Muscle of leg (tissue), 3 donors: ENCODE measurements at regions not wholly inside any gene's neighbourhood (a gene's known extent, or its start where the extent isn't known, plus 50 kb on each side); places are given as distances from the start of the nearest gene placed in this dataset.
A peak's percentile ranks its signal among the peaks of the same experiment; 100 is the strongest.

ENCODE experiments used
- DNase-seq: peaks from one replicate; pipeline ENCODE4 v3.0.0; 2013
- H3K27ac ChIP-seq: one replicate; pipeline ENCODE4 v1.5.1; 2013; ENCODE audit warnings: mild to moderate bottlenecking, low read length, control low read depth
- H3K27me3 ChIP-seq: one replicate; pipeline ENCODE4 v1.6.1; 2013; ENCODE audit warnings: low read length; ENCODE audit not compliant: control insufficient read depth, insufficient read depth
- H3K36me3 ChIP-seq: one replicate; pipeline ENCODE4 v1.6.1; 2013; ENCODE audit warnings: low read length; ENCODE audit not compliant: control insufficient read depth, insufficient read depth
- H3K4me1 ChIP-seq: one replicate; pipeline ENCODE4 v1.6.1; 2013; ENCODE audit warnings: low read length; ENCODE audit not compliant: control insufficient read depth, insufficient read depth
- H3K4me3 ChIP-seq: one replicate; pipeline ENCODE4 v1.5.1; 2013; ENCODE audit warnings: low read length, control low read depth
- H3K9me3 ChIP-seq: replicated peaks from 2 replicates; pipeline ENCODE4 v1.6.1; 2013; ENCODE audit warnings: low read depth, low read length; ENCODE audit not compliant: control insufficient read depth
- WGBS: methylation state at CpG from one replicate; pipeline ENCODE4 v1.1.5; 2013; ENCODE audit warnings: missing lambda C conversion rate; ENCODE audit not compliant: insufficient coverage; 5-methylcytosine and 5-hydroxymethylcytosine counted together

- peak; percentile 8 for DNase-seq
- Histone ChIP-seq H3K36me3 (no peaks in the 10 kb centered on the region), H3K27ac (no peak overlapping the region), H3K4me3 (no peak overlapping the region), H3K9me3 (no peaks in the 10 kb centered on the region), H3K27me3 (no peaks in the 10 kb centered on the region), H3K4me1 (no peaks in the 10 kb centered on the region)
- no CpG with 5 or more reads among the region's 8 CpGs for WGBS
Observed at GRCh38 chr5:15233566-15233965, 266.4 kb upstream of the FBXL7 start.

GRCh38 chr5:15222156-15222555 lies 277.8 kb upstream of the FBXL7 start:
- Histone ChIP-seq H3K27me3 (no peaks in the 10 kb centered on the region), H3K27ac (no peak overlapping the region), H3K36me3 (no peaks in the 10 kb centered on the region), H3K9me3 (no peaks in the 10 kb centered on the region), H3K4me3 (no peak overlapping the region), H3K4me1 (no peaks in the 10 kb centered on the region)
- WGBS: 38% methylated on average over 2 of the region's 2 CpGs
- DNase-seq: no peak

- 100% methylated on average over 3 of the region's 5 CpGs for WGBS
- no peak for DNase-seq
- H3K27me3 ChIP-seq: no peaks in the 10 kb centered on the region
Observed at GRCh38 chr5:15220642-15221173, 279.3 kb upstream of the FBXL7 start.

GRCh38 chr5:15215056-15215455 lies 284.9 kb upstream of the FBXL7 start:
- H3K4me1 ChIP-seq: no peaks in the 10 kb centered on the region
- no peak overlapping the region for H3K27ac ChIP-seq
- H3K9me3 ChIP-seq: peaks cover 2% of the 10 kb centered on the region
- no peaks in the 10 kb centered on the region for H3K27me3 ChIP-seq
- no peak overlapping the region for H3K4me3 ChIP-seq
- WGBS: 67% methylated on average over 1 of the region's 2 CpGs
- no peak for DNase-seq
- no peaks in the 10 kb centered on the region for H3K36me3 ChIP-seq

More at GRCh38 chr5:15220642-15221173, 279.3 kb upstream of the FBXL7 start:
- H3K4me3 ChIP-seq: no peak overlapping the region
- H3K27ac ChIP-seq: no peak overlapping the region
- H3K4me1 ChIP-seq: no peaks in the 10 kb centered on the region
- no peaks in the 10 kb centered on the region for H3K36me3 ChIP-seq
- no peaks in the 10 kb centered on the region for H3K9me3 ChIP-seq

GRCh38 chr5:15214010-15214409 lies 286.0 kb upstream of the FBXL7 start:
- Histone ChIP-seq H3K27me3 (no peaks in the 10 kb centered on the region), H3K4me3 (no peak overlapping the region), H3K36me3 (no peaks in the 10 kb centered on the region), H3K27ac (no peak overlapping the region), H3K4me1 (no peaks in the 10 kb centered on the region), H3K9me3 (peaks cover 2% of the 10 kb centered on the region)
- DNase-seq: no peak
- WGBS: no CpG with 5 or more reads among the region's 1 CpG

- 40% methylated on average over 1 of the region's 3 CpGs for WGBS
- Histone ChIP-seq H3K27me3 (no peaks in the 10 kb centered on the region), H3K4me1 (no peaks in the 10 kb centered on the region), H3K36me3 (no peaks in the 10 kb centered on the region), H3K27ac (no peak overlapping the region), H3K9me3 (peaks cover under 1% of the 10 kb centered on the region), H3K4me3 (no peak overlapping the region)
- DNase-seq: no peak
Observed at GRCh38 chr5:15209053-15209762, 290.8 kb upstream of the FBXL7 start.

- no peak overlapping the region for H3K4me3 ChIP-seq
- no peak for DNase-seq
- no CpG with 5 or more reads among the region's 1 CpG for WGBS
- no peaks in the 10 kb centered on the region for H3K9me3 ChIP-seq
- no peak overlapping the region for H3K27ac ChIP-seq
- H3K27me3 ChIP-seq: no peaks in the 10 kb centered on the region
- no peaks in the 10 kb centered on the region for H3K36me3 ChIP-seq
- H3K4me1 ChIP-seq: no peaks in the 10 kb centered on the region
Observed at GRCh38 chr5:15206133-15206532, 293.8 kb upstream of the FBXL7 start.

- H3K9me3 ChIP-seq: no peaks in the 10 kb centered on the region
- no CpG with 5 or more reads among the region's 1 CpG for WGBS
- H3K27ac ChIP-seq: no peak overlapping the region
- no peaks in the 10 kb centered on the region for H3K36me3 ChIP-seq
- H3K4me1 ChIP-seq: no peaks in the 10 kb centered on the region
- no peak for DNase-seq
- no peak overlapping the region for H3K4me3 ChIP-seq
- H3K27me3 ChIP-seq: no peaks in the 10 kb centered on the region
Observed at GRCh38 chr5:15203376-15203775, 296.6 kb upstream of the FBXL7 start.

GRCh38 chr5:15191012-15191411 lies 309.0 kb upstream of the FBXL7 start:
- no CpG with 5 or more reads among the region's 2 CpGs for WGBS
- Histone ChIP-seq H3K4me3 (no peak overlapping the region), H3K4me1 (no peaks in the 10 kb centered on the region), H3K9me3 (no peaks in the 10 kb centered on the region), H3K27ac (no peak overlapping the region), H3K27me3 (no peaks in the 10 kb centered on the region), H3K36me3 (no peaks in the 10 kb centered on the region)
- DNase-seq: peak; percentile 11

- Histone ChIP-seq H3K27ac (no peak overlapping the region), H3K4me3 (no peak overlapping the region), H3K9me3 (no peaks in the 10 kb centered on the region), H3K36me3 (no peaks in the 10 kb centered on the region), H3K4me1 (no peaks in the 10 kb centered on the region), H3K27me3 (no peaks in the 10 kb centered on the region)
- peak; percentile 22 for DNase-seq
- WGBS: no CpG with 5 or more reads among the region's 1 CpG
Observed at GRCh38 chr5:15183520-15183919, 311.9 kb upstream of the ANKH start.
